Fibroblast of skin of left biceps (primary cell): ENCODE measurements at regions not wholly inside any gene's neighbourhood (a gene's known extent, or its start where the extent isn't known, plus 50 kb on each side); places are given as distances from the start of the nearest gene placed in this dataset.

Experiments
- DNase-seq, 2 experiments: peaks; one replicate each; pipeline ENCODE4 v3.0.0-alpha.2; 2013; ENCODE audit warnings: low read depth in 2 of 2

GRCh38 chr3:67882981-67883380 lies 228.6 kb upstream of the SUCLG2 start:
- no peak for DNase-seq

DNA sequence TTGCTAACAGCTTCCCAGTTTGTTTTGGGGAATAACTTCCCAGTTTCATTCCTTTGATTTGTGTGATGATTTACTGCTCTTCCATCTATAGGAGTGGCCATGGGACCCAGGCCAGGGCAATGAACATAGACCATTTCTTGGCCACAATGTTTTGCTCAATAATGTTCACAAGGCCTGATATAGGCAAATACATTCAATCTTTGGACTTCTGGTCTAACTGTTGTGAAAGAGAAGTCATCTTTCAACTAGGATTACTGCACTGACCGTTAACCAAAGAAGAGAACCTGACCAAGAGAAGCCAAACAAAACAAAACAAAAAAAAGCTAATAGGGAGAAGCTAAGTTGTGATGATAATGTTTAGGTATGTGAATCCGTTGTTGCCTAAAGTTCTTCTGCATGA lies 221.8 kb upstream of the SUCLG2 start:
- DNase-seq, result no peak

DNA sequence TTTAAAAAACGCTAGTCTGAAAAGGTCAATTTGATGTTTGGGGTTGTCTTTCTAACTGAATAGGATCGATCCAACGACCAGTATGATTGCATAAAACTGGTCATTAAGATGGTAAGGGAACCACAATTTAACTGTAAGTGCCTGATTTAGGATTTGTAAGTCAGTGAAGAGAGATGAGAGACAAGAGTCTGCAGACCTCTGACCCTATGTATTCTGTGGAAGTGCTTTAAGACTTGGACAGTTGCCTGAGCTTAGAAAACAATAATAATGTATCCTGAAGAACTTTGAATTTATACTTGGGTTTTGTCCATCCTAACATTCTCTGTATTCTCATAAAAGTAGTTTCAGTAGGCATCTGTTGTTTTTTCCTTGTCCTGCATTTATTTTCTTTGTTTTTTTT lies 221.4 kb upstream of the SUCLG2 start:
- DNase-seq, result no peak

DNA sequence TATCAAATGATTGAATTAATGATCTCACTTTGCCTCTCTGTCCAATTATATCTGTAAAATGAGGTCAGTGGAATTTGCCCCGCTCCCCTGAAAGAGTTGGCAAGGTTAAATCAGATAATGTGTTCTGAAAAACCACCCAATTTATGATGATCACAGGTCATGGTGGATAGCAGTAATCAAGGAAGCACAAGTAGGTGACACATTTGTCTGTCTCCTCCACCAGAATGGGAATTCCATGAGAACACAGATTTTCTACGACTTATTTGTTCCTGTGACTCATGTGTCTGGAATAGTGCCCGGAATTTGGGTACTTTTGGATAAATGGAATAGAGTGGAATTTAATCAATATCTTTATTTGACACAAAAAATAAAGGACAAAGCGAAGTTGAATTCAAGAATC lies 220.9 kb upstream of the SUCLG2 start:
- no peak for DNase-seq

- DNase-seq, result no peak
Observed at GRCh38 chr3:67870477-67870876, 216.1 kb upstream of the SUCLG2 start.

GRCh38 chr3:67866571-67866970 lies 212.2 kb upstream of the SUCLG2 start:
- no peak for DNase-seq

- no peak for DNase-seq
Observed at GRCh38 chr3:67864587-67865183, 210.3 kb upstream of the SUCLG2 start.

DNA sequence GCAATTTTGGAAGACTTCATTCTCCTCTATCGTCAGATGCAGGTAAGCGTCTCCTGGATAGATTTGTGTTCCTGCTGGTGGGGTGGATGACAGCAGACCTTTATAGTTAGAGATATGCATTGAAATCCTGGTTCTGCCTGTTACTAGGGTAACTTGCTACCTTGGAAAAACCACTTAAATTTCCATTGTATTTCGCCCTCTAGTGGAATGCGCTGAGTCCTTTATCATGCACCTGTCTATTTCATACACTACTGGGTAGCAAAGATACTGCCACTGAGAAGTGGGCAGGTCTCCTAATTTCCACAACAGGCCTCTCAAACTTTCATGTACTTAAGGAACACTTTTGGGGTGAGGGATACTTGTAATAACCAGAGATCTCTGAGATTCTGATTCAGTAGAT lies 209.5 kb upstream of the SUCLG2 start:
- DNase-seq, result no peak

GRCh38 chr3:67860429-67860828 lies 206.0 kb upstream of the SUCLG2 start:
- no peak for DNase-seq

- no peak for DNase-seq
Observed at GRCh38 chr3:67858492-67858891, 204.1 kb upstream of the SUCLG2 start.

- DNase-seq, result no peak
Observed at GRCh38 chr3:67856718-67857117, 202.3 kb upstream of the SUCLG2 start.

DNA sequence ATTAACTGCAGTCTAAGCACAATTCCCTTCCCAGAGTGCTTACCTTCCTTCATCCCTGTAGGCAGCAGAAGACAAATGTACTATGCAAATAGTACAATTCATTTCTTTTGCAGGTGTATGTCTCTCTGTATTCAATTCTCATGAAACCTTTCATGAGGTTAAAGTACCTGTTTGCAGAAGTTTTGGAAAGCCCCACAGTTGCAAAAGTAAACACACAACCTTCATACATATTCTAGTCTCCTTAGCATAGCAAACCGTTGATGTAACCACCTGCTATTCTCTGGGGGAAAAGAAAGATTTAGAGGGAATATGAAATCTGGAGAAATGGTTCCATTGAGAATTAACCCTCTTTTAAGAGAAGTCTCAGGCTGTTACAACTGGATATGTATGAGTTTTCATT lies 200.3 kb upstream of the SUCLG2 start:
- DNase-seq, result no peak

GRCh38 chr3:67853520-67853919 lies 199.1 kb upstream of the SUCLG2 start:
- DNase-seq, result no peak

- no peak for DNase-seq
Observed at GRCh38 chr3:67848299-67848698, 193.9 kb upstream of the SUCLG2 start.

DNA sequence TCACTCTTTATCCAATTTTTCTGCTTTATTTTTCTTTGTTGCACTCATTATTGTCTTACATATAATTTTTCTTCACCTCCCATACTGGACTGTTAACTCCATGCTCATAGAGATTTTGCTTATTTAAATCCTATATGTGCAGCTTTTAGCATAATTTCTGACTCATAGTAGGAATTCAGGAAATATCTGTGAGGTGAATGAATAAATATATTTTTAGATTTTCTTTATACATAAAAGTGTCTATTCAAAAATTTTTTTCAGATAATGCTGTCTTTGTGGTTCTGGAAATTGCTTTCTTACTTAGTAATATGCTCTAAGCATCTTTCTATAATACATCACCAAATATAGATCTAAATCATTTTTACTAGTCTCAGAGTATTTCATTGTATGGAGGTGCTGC lies 191.8 kb upstream of the SUCLG2 start:
- peak; percentile 9 to 15 for DNase-seq

DNA sequence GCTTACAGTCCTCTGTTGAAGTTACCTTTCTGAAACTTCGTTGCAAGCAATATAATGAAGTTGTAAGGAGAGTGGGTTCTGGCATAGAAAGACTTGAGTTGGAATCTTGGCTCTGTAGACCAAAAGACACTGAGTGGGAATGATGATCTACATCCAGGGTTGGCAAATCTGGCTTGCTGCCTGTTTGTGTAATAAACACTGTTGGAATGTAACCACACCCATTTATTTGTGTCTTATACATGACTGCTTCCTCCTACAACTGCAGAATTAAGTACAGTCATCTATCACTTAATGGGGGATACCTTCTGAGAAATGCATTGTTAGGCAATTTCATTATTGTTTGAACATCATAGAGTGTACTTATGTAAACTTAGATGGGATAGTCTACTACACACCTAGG lies 178.4 kb upstream of the SUCLG2 start:
- DNase-seq, result no peak

DNA sequence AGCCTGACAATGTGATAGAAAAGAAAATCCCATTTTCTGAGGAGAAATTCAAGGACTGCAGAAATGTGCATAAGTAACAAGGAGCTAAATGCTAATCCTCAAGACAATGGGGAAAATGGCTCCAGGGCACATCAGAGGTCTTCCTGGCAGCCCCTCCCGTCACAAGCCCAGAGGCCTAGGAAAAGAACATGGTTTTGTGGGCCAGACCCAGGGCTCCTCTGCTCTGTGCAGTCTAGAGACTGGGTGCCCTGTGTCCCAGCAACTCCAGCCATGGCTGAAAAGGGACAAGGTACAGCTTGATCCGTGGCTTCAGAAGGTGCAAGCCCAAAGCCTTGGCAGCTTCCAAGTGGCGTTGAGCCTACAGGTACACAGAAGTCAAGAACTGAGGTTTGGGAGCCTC lies 176.8 kb upstream of the SUCLG2 start:
- DNase-seq, result no peak

DNA sequence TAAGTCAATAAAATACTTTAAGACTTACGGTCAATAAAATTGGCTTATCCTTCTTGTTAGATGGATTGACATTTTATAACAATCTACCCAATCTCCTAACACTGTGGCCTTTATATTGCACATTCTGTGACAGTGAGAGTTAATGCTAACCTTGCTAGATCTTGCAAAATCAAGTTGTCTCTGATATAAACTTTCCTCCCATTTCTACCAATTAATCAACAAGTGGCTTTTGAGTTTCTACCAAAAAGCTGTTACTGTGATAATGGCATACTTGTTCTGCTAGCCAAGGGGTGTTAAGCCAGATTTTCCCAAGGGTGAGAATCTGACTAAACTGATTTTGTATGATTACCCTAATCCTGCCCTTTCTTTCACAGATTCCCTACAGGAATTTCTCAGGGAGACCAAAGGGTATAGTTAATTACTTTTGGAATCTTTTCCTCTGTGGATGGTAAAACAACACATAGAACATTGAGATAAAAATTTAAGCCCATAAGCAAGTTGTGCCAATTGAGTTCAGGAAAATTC lies 174.1 kb upstream of the SUCLG2 start:
- no peak for DNase-seq

DNA sequence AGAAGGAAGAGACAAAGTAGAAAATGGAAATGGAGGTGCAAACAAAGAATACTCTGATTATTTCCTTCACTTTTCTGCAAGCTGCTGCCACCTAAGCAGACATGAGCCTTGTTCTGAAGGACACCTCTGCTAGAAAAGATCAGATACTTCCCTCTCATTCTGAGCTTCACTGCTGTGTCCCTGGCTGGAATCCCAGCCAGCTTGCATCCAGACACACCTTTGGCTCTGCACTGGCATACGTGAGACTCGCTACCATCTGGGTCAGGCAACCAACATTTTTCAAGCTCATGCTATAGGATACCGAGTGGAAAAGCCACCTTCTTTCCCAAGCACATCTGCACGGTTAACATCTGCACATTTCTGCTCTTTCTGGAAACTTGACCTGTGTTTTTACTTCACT lies 166.7 kb upstream of the SUCLG2 start:
- DNase-seq, result no peak

- no peak for DNase-seq
Observed at GRCh38 chr3:67819447-67819846, 165.0 kb upstream of the SUCLG2 start.

DNA sequence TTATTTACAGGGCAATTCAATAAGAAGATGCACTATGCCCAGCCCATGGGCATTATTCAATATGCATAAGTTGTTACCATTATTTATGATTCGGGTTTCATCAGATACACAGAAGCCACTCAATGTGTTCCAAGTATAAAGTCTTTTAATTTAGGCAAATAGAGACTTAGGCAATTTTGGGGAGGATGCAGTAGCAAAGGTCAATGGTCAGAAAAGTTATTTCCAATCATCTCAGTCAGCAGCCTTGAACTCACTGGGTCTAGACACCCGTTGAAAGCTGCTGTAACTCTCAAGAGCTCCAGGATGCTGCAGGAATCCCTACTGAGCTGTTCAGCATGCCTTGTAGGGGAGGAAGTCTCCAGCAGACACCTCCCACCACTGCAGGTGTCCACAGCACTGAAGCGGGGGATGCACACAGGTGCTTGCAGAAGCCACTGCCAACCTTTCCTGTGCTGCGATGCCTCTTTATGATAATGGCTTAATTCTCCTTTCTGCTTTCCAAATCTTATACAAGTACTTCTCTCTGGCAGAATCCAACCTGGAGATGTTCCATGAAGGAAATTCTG lies 155.0 kb upstream of the SUCLG2 start:
- no peak for DNase-seq

GRCh38 chr3:67808906-67809305 lies 154.5 kb upstream of the SUCLG2 start:
- DNase-seq, result no peak

GRCh38 chr3:67804578-67804977 lies 150.2 kb upstream of the SUCLG2 start:
- no peak for DNase-seq

GRCh38 chr3:67804089-67804488 lies 149.7 kb upstream of the SUCLG2 start:
- DNase-seq, result no peak
